ENCODE measurements at regions not wholly inside any gene's neighbourhood (a gene's known extent, or its start where the extent isn't known, plus 50 kb on each side); places are given as distances from the start of the nearest gene placed in this dataset.

- Histone ChIP-seq H3K9me3 (ENCODE audit: severe bottlenecking) (no peaks in the 10 kb centered on the region), H3K27ac (no peak overlapping the region), H3K4me3 (ENCODE audit: low read depth, low read length) (no peak overlapping the region), H3K36me3 (no peaks in the 10 kb centered on the region), H3K27me3 (ENCODE audit: insufficient read depth, low read depth, severe bottlenecking) (no peaks in the 10 kb centered on the region)
- TF ChIP-seq, protein P1, sequence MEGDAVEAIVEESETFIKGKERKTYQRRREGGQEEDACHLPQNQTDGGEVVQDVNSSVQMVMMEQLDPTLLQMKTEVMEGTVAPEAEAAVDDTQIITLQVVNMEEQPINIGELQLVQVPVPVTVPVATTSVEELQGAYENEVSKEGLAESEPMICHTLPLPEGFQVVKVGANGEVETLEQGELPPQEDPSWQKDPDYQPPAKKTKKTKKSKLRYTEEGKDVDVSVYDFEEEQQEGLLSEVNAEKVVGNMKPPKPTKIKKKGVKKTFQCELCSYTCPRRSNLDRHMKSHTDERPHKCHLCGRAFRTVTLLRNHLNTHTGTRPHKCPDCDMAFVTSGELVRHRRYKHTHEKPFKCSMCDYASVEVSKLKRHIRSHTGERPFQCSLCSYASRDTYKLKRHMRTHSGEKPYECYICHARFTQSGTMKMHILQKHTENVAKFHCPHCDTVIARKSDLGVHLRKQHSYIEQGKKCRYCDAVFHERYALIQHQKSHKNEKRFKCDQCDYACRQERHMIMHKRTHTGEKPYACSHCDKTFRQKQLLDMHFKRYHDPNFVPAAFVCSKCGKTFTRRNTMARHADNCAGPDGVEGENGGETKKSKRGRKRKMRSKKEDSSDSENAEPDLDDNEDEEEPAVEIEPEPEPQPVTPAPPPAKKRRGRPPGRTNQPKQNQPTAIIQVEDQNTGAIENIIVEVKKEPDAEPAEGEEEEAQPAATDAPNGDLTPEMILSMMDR (IDR thresholded peaks at IDR 0.05; ENCODE audit: low read depth, low read length), result no peak
- DNase-seq, result no peak
These were observed 397.9 kb downstream of the TFEC start for GRCh38 chr7:115632636-115633035.

DNA sequence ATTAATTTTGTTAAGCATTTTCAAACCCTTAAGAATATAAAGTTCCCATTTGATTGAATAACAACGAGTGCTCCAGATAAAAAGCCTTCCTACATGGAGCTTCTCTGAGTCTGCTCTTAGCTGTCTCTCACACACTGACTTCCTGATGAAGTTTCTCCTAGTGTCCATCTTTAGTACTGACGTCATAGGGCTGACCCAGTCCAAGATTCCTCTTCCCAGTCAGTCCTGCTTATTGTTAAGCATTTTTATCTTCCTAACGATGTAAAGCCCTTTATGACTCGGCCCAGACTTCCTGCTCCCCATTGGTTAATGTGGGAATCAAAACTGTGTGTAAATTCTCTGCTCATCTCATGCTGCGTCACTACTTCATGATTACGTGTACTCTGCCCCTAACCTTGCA, 398.8 kb downstream of the TFEC start:
- no peaks in the 10 kb centered on the region for H3K36me3 ChIP-seq
- H3K9me3 ChIP-seq (ENCODE audit: severe bottlenecking), result no peaks in the 10 kb centered on the region
- H3K27me3 ChIP-seq (ENCODE audit: insufficient read depth, low read depth, severe bottlenecking), result no peaks in the 10 kb centered on the region
- H3K4me3 ChIP-seq (ENCODE audit: low read depth, low read length), result no peak overlapping the region
- TF ChIP-seq, protein P1 (IDR thresholded peaks at IDR 0.05; ENCODE audit: low read depth, low read length), result no peak
- H3K27ac ChIP-seq, result no peak overlapping the region
- DNase-seq, result no peak

GRCh38 chr7:115630049-115630448, 400.5 kb downstream of the TFEC start:
- Histone ChIP-seq H3K27ac (no peak overlapping the region), H3K9me3 (ENCODE audit: severe bottlenecking) (no peaks in the 10 kb centered on the region), H3K4me3 (ENCODE audit: low read depth, low read length) (no peak overlapping the region), H3K36me3 (no peaks in the 10 kb centered on the region), H3K27me3 (ENCODE audit: insufficient read depth, low read depth, severe bottlenecking) (no peaks in the 10 kb centered on the region)
- TF ChIP-seq, protein P1 (IDR thresholded peaks at IDR 0.05; ENCODE audit: low read depth, low read length), result no peak
- DNase-seq, result no peak

GRCh38 chr7:115618676-115619075, 411.9 kb downstream of the TFEC start:
- Histone ChIP-seq H3K27ac (no peak overlapping the region), H3K4me3 (ENCODE audit: low read depth, low read length) (no peak overlapping the region), H3K27me3 (ENCODE audit: insufficient read depth, low read depth, severe bottlenecking) (no peaks in the 10 kb centered on the region), H3K36me3 (no peaks in the 10 kb centered on the region), H3K9me3 (ENCODE audit: severe bottlenecking) (no peaks in the 10 kb centered on the region)
- DNase-seq, result no peak
- TF ChIP-seq, protein P1 (IDR thresholded peaks at IDR 0.05; ENCODE audit: low read depth, low read length), result no peak

- H3K27ac ChIP-seq, result no peak overlapping the region
- no peaks in the 10 kb centered on the region for H3K9me3 ChIP-seq (ENCODE audit: severe bottlenecking)
- no peak for DNase-seq
- no peak overlapping the region for H3K4me3 ChIP-seq (ENCODE audit: low read depth, low read length)
- no peaks in the 10 kb centered on the region for H3K36me3 ChIP-seq
- TF ChIP-seq, protein P1 (IDR thresholded peaks at IDR 0.05; ENCODE audit: low read depth, low read length), result no peak
- H3K27me3 ChIP-seq (ENCODE audit: insufficient read depth, low read depth, severe bottlenecking), result no peaks in the 10 kb centered on the region
These were observed 416.7 kb downstream of the TFEC start for GRCh38 chr7:115613836-115614235.

- Histone ChIP-seq H3K36me3 (no peaks in the 10 kb centered on the region), H3K4me3 (ENCODE audit: low read depth, low read length) (no peak overlapping the region), H3K9me3 (ENCODE audit: severe bottlenecking) (no peaks in the 10 kb centered on the region), H3K27me3 (ENCODE audit: insufficient read depth, low read depth, severe bottlenecking) (no peaks in the 10 kb centered on the region), H3K27ac (no peak overlapping the region)
- no peak for DNase-seq
- TF ChIP-seq, protein P1 (IDR thresholded peaks at IDR 0.05; ENCODE audit: low read depth, low read length), result no peak
These were observed 427.1 kb downstream of the TFEC start for GRCh38 chr7:115603416-115603815.

All from WERI-Rb-1 (cell line).